ENCODE measurements at regions not wholly inside any gene's neighbourhood (a gene's known extent, or its start where the extent isn't known, plus 50 kb on each side); places are given as distances from the start of the nearest gene placed in this dataset.

- no peak for TF ChIP-seq CTCF (IDR thresholded peaks at IDR 0.05; ENCODE audit: low read depth, low read length)
- DNase-seq (ENCODE audit: extremely low read depth, low read depth), result no peak
Measured at GRCh38 chr1:5586629-5587028, 405.6 kb downstream of the NPHP4 start.

- no peak for TF ChIP-seq CTCF (IDR thresholded peaks at IDR 0.05; ENCODE audit: low read depth, low read length)
- DNase-seq (ENCODE audit: extremely low read depth, low read depth), result no peak
Measured at GRCh38 chr1:5585256-5585655, 407.0 kb downstream of the NPHP4 start.

GRCh38 chr1:5580926-5581325 is 411.3 kb downstream of the NPHP4 start:
- TF ChIP-seq CTCF (IDR thresholded peaks at IDR 0.05; ENCODE audit: low read depth, low read length), result no peak
- no peak for DNase-seq (ENCODE audit: extremely low read depth, low read depth)

- TF ChIP-seq CTCF (IDR thresholded peaks at IDR 0.05; ENCODE audit: low read depth, low read length), result no peak
- no peak for DNase-seq (ENCODE audit: extremely low read depth, low read depth)
Measured at GRCh38 chr1:5579966-5580365, 412.3 kb downstream of the NPHP4 start.

- DNase-seq (ENCODE audit: extremely low read depth, low read depth), result no peak
- TF ChIP-seq CTCF (IDR thresholded peaks at IDR 0.05; ENCODE audit: low read depth, low read length), result no peak
Measured at GRCh38 chr1:5578690-5579089, 413.5 kb downstream of the NPHP4 start.

- TF ChIP-seq CTCF (IDR thresholded peaks at IDR 0.05; ENCODE audit: low read depth, low read length), result no peak
- no peak for DNase-seq (ENCODE audit: extremely low read depth, low read depth)
Measured at GRCh38 chr1:5577255-5578040, 414.8 kb downstream of the NPHP4 start.

GRCh38 chr1:5576673-5577065 is 415.6 kb downstream of the NPHP4 start:
- no peak for DNase-seq (ENCODE audit: extremely low read depth, low read depth)
- no peak for TF ChIP-seq CTCF (IDR thresholded peaks at IDR 0.05; ENCODE audit: low read depth, low read length)

Measured in AG09319 (cell line).